Neural crest cell (in vitro differentiated cells): ENCODE measurements at regions not wholly inside any gene's neighbourhood (a gene's known extent, or its start where the extent isn't known, plus 50 kb on each side); places are given as distances from the start of the nearest gene placed in this dataset.

Experiments
- DNase-seq: peaks from one replicate; pipeline ENCODE4 v3.0.0; 2021; ENCODE audit warnings: low read depth, mixed read lengths, low spot score
- H3K27ac Mint-ChIP-seq: one replicate; pipeline ENCODE4 v1.8.0; 2021; ENCODE audit warnings: mild to moderate bottlenecking, mixed read lengths; ENCODE audit not compliant: unreplicated experiment
- H3K27me3 Mint-ChIP-seq: 2 replicates; pipeline ENCODE4 v1.8.0; 2021; ENCODE audit warnings: low read depth, mild to moderate bottlenecking, mixed read lengths
- H3K36me3 Mint-ChIP-seq: 2 replicates; pipeline ENCODE4 v1.8.0; 2021; ENCODE audit warnings: low read depth, mild to moderate bottlenecking, mixed read lengths
- H3K4me1 Mint-ChIP-seq: 2 replicates; pipeline ENCODE4 v1.8.0; 2021; ENCODE audit warnings: mixed read lengths
- H3K4me3 Mint-ChIP-seq: one replicate; pipeline ENCODE4 v1.8.0; 2021; ENCODE audit warnings: mild to moderate bottlenecking, mixed read lengths
- H3K9me3 Mint-ChIP-seq: 2 replicates; pipeline ENCODE4 v1.8.0; 2021; ENCODE audit warnings: mixed read lengths
- TF ChIP-seq, protein P1 (sequence below): fragments of 200-600 bp; sonication (generic); conservative IDR thresholded peaks from 2 replicates; pipeline ENCODE4 v1.5.0; 2021; ENCODE audit warnings: antibody characterized with exemption, mild to moderate bottlenecking

DNA sequence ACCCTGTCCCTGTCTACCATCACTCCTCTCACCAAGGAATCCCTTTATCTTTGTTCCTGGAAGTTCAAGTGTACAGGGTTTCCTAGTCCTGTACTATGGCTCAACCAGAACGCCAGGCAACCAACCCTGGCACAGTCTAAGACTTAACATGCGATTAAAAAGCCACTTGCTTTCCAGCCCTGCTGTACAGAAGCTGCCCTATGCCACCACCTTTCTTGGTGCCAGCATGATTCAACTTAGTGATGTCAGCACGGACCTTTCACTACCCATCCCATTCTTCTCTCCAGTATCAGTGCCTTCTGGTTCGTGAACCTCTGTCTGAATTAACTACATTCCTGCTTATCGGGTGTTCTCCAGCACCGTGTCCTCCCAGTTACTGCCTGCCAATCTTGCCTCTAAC is 151.1 kb downstream of the KLF12 start:
- no peaks in the 10 kb centered on the region for H3K9me3 Mint-ChIP-seq
- no peaks in the 10 kb centered on the region for H3K27me3 Mint-ChIP-seq
- no peak overlapping the region for H3K27ac Mint-ChIP-seq
- no peaks in the 10 kb centered on the region for H3K4me1 Mint-ChIP-seq
- peaks cover 8% of the 10 kb centered on the region for H3K36me3 Mint-ChIP-seq
- DNase-seq = no peak
- TF ChIP-seq, protein P1, sequence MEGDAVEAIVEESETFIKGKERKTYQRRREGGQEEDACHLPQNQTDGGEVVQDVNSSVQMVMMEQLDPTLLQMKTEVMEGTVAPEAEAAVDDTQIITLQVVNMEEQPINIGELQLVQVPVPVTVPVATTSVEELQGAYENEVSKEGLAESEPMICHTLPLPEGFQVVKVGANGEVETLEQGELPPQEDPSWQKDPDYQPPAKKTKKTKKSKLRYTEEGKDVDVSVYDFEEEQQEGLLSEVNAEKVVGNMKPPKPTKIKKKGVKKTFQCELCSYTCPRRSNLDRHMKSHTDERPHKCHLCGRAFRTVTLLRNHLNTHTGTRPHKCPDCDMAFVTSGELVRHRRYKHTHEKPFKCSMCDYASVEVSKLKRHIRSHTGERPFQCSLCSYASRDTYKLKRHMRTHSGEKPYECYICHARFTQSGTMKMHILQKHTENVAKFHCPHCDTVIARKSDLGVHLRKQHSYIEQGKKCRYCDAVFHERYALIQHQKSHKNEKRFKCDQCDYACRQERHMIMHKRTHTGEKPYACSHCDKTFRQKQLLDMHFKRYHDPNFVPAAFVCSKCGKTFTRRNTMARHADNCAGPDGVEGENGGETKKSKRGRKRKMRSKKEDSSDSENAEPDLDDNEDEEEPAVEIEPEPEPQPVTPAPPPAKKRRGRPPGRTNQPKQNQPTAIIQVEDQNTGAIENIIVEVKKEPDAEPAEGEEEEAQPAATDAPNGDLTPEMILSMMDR = no peak
- H3K4me3 Mint-ChIP-seq = no peak overlapping the region

DNA sequence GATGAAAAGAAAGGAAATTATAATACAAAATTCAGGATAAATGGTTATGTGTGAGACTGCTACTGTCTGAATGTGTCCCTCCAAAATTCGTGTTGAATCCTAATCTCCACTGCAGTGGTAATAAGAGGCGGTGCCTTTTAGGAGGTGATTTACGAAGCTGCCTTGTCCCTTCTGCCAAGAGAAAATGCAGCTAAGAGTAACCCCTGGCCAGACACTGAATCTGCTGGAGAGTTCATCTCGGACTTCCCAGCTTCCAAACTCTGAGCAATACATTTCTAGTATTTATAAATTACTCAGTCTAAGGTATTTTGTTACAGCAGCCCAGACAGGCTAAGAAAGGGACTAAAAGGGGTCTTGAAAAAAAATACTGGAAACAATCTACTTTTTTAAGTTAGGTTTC is 152.6 kb downstream of the KLF12 start:
- H3K9me3 Mint-ChIP-seq = no peaks in the 10 kb centered on the region
- TF ChIP-seq, protein P1 = no peak
- H3K27ac Mint-ChIP-seq = no peak overlapping the region

DNA sequence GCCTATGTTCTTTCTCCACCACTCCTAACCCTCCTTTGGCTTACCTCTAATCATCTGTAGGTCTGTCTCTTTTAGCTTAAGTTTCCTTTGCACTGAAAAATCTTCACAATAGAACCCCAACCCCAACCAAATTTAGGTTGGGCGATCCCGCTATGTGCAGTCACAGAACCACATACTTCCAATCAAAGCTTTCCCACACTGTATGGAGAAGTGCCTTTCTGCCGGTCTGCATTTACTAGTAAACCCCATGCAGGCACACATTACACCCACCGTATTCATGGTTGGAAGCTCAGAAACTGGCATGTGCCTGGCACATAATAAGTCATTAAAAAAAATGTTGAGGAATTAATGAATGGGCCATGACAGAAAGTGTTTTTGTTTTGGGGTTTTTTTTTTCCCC is 158.4 kb downstream of the KLF12 start:
- no peak overlapping the region for H3K4me3 Mint-ChIP-seq
- no peak overlapping the region for H3K27ac Mint-ChIP-seq
- peaks cover 13% of the 10 kb centered on the region for H3K9me3 Mint-ChIP-seq
- no peak for DNase-seq
- TF ChIP-seq, protein P1 = no peak
- no peaks in the 10 kb centered on the region for H3K4me1 Mint-ChIP-seq
- H3K36me3 Mint-ChIP-seq = peaks cover 31% of the 10 kb centered on the region
- no peaks in the 10 kb centered on the region for H3K27me3 Mint-ChIP-seq

More for the DNA sequence above, 152.6 kb downstream of the KLF12 start:
- Mint-ChIP-seq H3K27me3 (no peaks in the 10 kb centered on the region), H3K36me3 (peaks cover 11% of the 10 kb centered on the region), H3K4me3 (no peak overlapping the region), H3K4me1 (no peaks in the 10 kb centered on the region)
- DNase-seq = no peak

DNA sequence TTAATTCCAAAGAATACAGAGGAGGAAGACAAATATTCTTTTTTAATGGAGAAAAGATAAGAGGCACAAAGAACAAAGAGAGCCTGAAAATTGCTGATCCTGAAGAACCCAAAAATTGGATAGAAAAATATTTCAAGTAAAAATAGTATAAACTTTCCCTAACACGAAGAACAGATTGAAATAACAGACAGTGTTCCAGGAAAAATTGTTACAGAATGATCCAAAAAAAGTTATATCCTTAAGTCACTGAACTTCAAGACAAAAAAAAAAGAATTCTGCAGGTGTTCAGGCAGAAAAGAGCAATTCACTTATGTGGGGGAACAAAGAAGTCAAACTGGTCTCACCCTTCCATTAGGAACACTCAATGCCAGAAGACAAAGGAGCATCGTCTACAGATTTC is 160.2 kb downstream of the KLF12 start:
- no peak overlapping the region for H3K4me3 Mint-ChIP-seq
- no peaks in the 10 kb centered on the region for H3K4me1 Mint-ChIP-seq
- H3K9me3 Mint-ChIP-seq = peaks cover 13% of the 10 kb centered on the region
- DNase-seq = no peak
- TF ChIP-seq, protein P1 = no peak
- no peak overlapping the region for H3K27ac Mint-ChIP-seq
- H3K36me3 Mint-ChIP-seq = peaks cover 29% of the 10 kb centered on the region
- H3K27me3 Mint-ChIP-seq = no peaks in the 10 kb centered on the region

DNA sequence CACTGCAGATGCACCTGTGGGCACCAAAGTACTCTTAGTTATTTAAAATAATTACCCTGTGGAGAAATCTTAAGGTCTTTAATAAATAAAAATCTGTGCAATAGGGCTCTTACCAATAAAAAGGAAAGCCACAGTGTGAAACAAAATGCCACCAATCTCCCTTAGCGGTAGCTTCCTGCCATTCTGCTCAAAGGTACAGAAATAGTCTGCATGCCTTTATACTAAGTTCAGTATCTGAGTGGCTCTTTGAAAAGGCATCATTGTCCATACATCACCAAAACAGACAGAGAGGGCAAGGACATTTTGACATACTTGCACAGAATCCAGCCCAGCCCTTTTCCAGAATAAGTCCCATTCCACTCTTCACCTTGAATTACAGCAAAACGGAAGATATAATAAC is 161.0 kb downstream of the KLF12 start:
- Mint-ChIP-seq H3K27ac (no peak overlapping the region), H3K27me3 (no peaks in the 10 kb centered on the region), H3K4me1 (no peaks in the 10 kb centered on the region), H3K9me3 (peaks cover 13% of the 10 kb centered on the region), H3K36me3 (peaks cover 28% of the 10 kb centered on the region), H3K4me3 (no peak overlapping the region)
- no peak for DNase-seq
- TF ChIP-seq, protein P1 = no peak

DNA sequence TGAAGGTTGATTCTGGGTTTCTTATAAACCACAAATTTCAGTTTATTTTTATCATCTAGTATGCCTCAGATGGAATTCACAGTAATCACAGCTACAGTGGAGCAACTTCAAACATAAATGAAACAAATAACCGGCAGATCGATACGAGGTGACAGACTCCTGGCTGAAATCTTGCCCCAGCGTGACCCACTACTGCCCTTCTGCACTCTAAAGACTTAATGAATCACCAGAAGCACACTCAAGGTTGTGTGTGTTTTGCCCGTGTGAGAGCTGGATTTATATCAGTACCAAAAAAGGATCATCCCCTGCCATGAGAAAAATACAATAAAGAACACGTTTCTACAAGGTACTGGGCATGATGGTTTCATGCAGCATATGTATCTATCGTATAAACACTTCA is 161.7 kb downstream of the KLF12 start:
- Mint-ChIP-seq H3K4me3 (no peak overlapping the region), H3K27ac (no peak overlapping the region), H3K4me1 (no peaks in the 10 kb centered on the region), H3K9me3 (peaks cover 13% of the 10 kb centered on the region), H3K27me3 (no peaks in the 10 kb centered on the region), H3K36me3 (peaks cover 24% of the 10 kb centered on the region)
- no peak for DNase-seq
- TF ChIP-seq, protein P1 = no peak
